Stimulated activated CD4-positive, alpha-beta T cell treated with anti-CD3 and anti-CD28 coated beads, Interleukin-15, amount 100 ng/mL, for 24 hours (primary cell): ENCODE measurements at regions not wholly inside any gene's neighbourhood (a gene's known extent, or its start where the extent isn't known, plus 50 kb on each side); places are given as distances from the start of the nearest gene placed in this dataset.

Experiments
- DNase-seq: peaks from one replicate; pipeline ENCODE4 v3.0.0-alpha.2; 2020

DNA sequence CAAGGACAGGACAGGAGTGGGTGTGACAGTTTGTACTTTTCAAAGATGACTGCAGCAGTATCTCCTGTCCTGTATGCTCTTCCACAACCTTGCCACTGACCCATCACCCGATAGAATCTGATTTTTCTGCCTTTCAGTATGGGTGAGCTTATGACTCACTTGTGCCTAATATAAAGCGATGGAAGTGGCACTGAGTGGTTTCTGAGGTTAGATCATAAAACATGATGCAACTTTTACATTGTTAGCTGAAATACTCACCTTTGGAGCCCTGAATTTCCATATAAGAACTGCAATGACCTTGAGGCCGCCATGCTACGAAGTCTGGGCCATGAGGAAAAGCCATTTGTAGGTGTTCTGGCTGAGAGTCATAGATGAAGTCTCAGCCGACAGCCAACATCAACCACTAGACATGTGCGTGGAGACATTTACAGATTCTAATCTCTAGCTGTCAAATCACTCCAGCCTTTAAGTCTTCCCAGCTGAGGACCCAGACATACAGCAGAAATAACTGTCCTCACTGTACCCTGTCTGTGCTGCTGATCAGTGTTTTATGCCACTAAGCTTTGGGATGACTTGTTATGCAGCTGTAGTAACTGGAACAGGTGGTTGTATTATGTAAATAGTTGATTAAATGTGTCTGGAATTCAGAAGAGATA is 105.9 kb upstream of the ARHGAP20 start:
- peak; percentile 37 for DNase-seq

GRCh38 chr11:110812086-110812733 is 100.0 kb upstream of the ARHGAP20 start:
- DNase-seq: no peak

DNA sequence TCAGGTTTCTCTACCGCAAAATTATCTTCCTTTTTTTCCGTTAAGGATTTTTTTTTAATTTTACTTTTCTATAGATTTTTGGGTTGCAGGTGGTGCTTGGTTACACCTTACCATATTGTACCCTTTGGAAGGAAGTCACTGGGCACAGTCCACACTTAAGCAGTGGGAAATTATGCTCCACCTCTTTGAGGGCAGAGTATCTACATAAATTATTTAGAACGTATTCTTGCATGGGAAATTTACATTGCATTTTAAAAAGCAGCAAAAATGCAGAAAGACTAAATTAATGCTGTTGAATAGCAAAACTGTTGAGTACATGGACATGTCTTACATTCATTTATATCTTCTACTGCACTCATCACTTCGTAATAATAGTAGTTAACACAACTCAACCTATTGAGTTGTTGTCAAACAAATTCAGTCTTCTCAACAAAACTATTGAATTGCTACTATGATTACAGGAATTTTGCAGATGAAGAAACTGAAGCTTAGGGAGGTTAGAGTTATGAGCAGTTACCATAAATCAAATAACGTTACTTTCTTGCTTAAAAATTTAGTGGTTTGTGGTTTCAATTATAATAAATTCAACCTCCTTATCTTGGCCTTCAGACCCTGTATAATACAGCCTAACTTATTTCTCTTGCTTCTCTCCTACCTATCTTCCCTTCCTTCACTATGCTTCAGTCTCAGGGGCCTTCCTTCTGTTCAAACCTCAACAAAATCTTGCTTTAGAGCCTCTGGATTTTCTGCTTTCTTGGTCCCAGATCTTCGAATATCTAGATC is 97.4 kb upstream of the ARHGAP20 start:
- DNase-seq: no peak

GRCh38 chr11:110808248-110808647 is 96.0 kb upstream of the ARHGAP20 start:
- DNase-seq: no peak

- no peak for DNase-seq
Observed at GRCh38 chr11:110807801-110808200, 95.6 kb upstream of the ARHGAP20 start.

DNA sequence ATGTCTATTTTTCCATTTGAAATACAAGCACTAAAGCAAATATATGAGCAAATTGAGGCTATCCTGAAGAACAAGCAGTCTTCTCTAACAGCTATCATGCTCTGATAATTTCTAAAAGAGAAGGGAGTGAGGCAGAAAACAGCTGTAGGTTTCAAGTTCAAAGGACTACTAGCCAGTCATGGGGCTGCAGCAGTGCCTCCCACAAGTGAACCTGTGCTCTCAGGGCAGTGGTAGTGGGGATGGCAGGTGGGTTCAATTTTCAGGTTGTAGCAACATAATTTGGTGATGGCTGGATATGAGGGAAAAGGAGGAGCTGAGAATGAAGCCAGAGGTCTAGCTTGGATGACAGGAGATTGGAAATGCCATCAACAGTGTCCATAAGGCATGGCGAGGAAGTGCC is 93.5 kb upstream of the ARHGAP20 start:
- no peak for DNase-seq

DNA sequence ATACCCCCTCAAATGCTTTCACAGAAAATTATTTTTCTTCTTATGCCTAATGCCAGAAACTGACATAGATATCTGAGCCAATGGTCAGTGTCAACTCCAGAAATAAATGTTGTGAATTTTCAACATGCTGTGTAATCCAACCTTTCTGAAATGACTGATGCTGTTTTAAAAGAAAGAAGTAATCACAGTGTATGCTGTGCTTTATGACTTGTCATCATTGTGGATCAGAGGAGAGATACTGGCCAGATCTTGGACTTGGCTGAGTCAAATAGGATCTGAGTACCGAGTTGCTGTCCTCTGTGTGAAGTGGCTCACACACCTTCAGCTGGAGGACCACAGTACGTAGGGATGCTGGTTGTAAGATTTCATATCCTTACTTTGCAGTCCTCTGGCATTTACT is 89.9 kb upstream of the ARHGAP20 start:
- DNase-seq: no peak

- no peak for DNase-seq
Observed at GRCh38 chr11:110801328-110801727, 89.1 kb upstream of the ARHGAP20 start.

- DNase-seq: no peak
Observed at GRCh38 chr11:110798201-110798900, 86.1 kb upstream of the ARHGAP20 start.

DNA sequence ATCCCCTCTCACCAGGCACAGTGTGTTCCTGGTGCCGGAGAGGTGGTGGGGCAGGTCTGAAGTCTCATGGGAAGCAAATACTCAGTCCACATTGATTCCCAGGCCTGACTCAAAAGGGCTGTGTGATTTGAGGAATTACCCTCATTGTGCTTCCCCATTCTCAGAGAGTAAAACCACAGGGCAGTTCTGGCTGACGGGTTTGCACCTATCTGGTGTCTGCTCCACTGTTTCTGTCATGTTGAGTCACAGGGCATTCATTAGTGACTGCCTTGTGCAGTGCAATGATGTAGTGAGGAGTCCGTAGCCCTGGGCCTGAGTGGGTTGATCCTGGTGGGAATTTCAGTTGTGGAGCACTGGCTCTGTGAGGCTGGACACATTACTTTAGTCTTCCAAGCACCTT is 85.2 kb upstream of the ARHGAP20 start:
- no peak for DNase-seq

GRCh38 chr11:110795112-110795624 is 82.9 kb upstream of the ARHGAP20 start:
- no peak for DNase-seq

GRCh38 chr11:110793556-110793955 is 81.3 kb upstream of the ARHGAP20 start:
- DNase-seq: peak; percentile 15

- DNase-seq: no peak
Observed at GRCh38 chr11:110791621-110792020, 79.4 kb upstream of the ARHGAP20 start.

DNA sequence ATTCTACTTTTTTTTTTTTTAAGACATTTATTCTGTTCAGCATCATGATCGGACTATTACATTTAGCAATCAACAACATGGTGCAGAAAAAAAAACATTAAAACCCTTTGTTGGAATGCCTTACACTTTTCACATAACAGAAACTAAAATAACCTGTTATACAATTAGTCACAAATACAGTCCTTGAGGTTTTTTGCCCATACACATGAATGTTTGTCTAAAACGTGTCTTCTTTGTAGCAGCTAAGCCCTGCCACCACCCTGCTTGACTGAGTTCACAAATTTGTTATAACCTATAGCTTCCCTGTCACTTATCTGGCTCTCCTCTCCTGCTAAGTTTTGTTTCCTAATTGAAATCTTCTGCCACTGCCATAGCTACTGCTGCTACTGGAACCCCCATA is 75.4 kb upstream of the ARHGAP20 start:
- DNase-seq: no peak

DNA sequence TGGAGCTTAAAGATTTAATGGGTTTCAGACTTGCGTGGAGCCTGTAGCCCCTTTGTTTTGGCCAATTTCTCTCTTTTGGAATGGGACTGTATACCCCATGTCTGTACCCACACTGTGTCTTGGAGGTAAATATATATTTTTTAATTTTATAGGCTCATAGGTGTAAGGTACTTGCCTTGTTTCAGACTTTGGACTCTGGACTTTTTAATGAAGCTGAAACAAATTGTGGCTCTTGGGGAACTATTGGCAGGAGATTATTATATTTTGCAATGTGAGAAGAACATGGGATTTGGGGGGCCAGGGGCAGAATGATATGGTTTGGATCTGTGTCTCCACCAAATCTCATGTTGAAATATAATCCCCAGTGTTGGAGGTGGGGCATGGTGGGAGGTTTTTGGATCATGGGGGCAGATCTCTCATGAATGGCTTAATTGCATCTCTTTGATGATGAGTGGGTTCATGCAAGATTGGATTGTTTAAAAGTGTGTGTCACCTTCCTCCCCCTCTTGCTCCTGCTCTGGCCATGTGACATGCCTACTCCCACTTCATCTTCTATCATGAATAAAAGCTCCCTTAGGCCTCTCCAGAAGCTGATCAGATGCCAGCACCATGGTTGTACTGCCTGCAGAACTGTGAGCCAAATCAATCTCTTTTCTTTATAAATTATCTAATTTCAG is 74.1 kb upstream of the ARHGAP20 start:
- DNase-seq: no peak

DNA sequence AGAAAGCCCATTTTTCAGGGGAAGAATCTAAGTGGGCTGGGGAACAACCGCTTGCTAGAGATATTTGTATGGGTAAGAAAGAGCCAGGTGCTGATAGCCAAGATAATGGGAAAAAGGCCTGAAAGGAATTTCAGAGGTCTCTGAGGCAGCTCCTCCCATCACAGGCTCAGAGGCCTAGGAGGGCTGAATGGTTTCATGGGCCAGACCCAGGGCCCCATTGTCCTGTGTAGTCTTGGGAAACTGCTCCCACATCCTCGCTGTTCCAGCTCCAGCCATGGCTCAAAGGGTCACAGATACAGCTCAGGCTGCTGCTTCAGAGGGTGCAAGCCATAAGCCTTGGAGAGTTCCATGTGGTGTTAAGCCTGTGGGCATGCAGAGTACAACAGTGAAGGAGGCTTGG is 73.2 kb upstream of the ARHGAP20 start:
- DNase-seq: no peak

DNA sequence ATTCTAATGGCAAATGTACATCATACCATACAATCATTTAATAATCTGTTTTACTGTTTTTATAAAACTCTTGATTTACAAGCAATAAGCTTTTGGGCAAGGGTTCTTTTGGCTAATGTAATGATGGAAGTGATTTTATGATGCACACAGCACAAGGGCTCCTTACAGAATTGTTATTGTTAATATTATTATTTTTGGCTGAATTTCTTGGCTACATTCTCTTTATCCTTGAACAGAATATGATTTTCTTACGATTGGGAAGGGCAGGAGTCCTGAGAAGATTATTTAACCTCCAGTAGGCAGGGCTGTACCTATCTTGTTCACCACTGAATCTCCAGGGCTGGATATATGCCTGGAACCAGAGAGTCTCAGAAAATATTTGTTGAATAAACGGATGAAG is 70.4 kb upstream of the ARHGAP20 start:
- DNase-seq: no peak

DNA sequence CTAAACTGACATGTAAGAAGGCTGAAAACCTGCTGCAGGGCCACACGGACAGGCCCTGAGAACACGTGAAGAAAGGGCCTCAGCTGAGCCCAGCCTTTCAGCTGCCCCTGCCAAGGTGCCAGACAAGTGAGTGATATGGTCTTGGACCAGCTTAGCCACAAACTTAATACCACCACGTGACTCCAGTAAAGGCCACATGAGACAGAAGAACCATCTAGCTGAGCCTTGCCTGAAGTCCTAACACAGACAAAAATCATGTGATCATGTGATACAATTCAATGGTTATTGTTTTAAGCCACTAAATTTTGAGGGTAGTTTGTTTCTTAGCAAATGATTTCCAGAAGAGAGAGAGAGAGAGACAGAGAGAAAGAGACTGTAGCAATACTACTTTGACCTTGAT is 66.9 kb upstream of the ARHGAP20 start:
- no peak for DNase-seq

DNA sequence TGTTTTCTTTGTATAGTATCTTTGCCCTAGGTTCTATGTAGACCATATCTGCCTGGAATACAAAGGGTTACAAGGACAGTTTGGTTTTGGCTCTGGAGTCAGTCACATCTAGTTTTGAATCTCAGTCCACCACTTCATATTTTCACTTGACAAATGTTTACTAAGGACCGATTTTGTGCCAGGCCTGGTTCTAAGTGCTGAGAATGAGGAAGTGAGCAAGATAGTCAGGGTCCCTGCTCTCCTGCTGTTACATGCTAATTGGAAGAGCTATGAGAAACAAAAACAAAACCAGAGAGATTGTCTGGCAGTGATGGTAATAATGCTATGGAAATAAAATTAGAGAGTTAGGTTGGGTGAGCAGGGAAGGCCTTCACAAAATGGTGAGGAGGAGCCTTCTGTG is 66.1 kb upstream of the ARHGAP20 start:
- no peak for DNase-seq

GRCh38 chr11:110777775-110778174 is 65.5 kb upstream of the ARHGAP20 start:
- no peak for DNase-seq

DNA sequence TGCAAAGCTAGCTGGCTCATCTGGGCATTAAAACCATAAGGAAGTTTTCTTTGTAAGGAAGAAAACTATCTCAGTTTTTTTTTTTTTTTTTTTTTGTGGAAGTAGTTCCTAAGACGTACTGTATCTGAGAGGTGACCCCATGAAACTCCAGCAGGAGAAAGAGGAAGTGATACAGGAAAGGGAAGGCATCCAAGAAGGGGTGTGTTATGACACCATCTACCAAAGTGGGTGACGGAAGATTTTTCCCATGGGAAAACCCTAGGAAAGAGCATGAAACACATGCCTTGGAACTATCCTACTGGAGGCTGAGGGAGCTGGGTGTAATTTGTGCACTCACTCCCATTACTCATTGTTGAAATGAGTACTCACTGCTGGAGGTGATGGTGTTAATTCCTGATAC is 63.8 kb upstream of the ARHGAP20 start:
- no peak for DNase-seq

DNA sequence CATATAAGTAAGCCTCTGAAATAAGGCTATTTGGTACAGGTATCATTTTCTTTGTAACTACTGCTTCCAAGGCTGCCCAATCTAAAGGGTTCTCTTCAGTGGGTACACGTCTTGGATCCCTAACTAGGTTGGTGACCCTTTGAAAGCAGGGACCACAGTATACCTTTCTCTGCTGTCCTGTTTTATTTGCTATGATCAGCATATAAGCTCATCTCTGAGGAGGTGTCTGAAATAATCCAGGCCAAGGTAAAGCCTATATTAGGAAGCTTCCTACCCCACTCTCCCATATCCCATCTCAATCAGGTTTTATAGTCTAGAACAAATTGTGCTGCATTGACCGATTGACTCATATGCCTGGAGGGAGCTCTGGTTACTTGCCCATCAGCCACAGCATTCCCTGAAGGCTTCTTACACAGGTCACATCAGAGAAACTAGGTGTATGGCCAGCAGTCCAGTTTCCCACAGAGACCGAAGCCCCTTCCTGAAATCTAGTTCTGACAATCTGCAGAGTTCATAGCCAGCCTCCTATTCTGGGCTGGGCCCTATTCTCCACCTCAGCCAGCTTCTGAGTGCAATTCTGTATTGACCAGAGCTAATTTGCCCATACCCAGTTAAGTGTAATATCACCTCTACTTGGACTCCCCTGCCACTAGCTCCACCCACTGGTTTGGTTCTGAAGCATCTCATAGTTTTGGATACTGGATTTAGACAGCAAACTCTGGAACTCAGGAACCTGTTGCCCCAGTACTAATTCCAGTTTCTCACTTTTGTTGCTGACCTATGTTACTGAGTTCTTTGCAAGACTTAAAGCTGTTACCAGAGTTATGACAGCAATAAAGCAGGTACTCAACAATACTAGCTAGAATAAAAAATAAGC is 62.1 kb upstream of the ARHGAP20 start:
- DNase-seq: no peak
